Suprapubic skin (tissue), 4 donors: ENCODE measurements at regions not wholly inside any gene's neighbourhood (a gene's known extent, or its start where the extent isn't known, plus 50 kb on each side); places are given as distances from the start of the nearest gene placed in this dataset.

Experiments used
- CTCF ChIP-seq, 2 donors: fragments of 200-600 bp in 1 of 2; fragments of 450-650 bp in 1 of 2; sonication (generic) in 1 of 2; IDR thresholded peaks; one replicate each; pipeline ENCODE4 v1.5.1; 2016 to 2019; ENCODE audit warnings: antibody characterized with exemption in 2 of 2, mild to moderate bottlenecking in 1 of 2, moderate library complexity in 1 of 2
- EP300 ChIP-seq: sonication (generic); formaldehyde crosslinking; IDR thresholded peaks from one replicate; pipeline ENCODE4 v1.6.1; 2017; ENCODE audit warnings: antibody characterized with exemption
- POLR2A ChIP-seq, 2 donors: fragments of 450-650 bp; IDR thresholded peaks; one replicate each; pipeline ENCODE4 v1.6.1; 2017; ENCODE audit warnings: antibody characterized with exemption in 2 of 2, mild to moderate bottlenecking in 2 of 2, moderate library complexity in 2 of 2
- POLR2AphosphoS5 ChIP-seq, 3 donors: sonication (generic); formaldehyde crosslinking; IDR thresholded peaks; one replicate each; pipeline ENCODE4 v1.6.1; 2017; ENCODE audit warnings: antibody characterized with exemption in 3 of 3

- no peak for TF ChIP-seq CTCF (IDR thresholded peaks at IDR 0.05)
- no peak for TF ChIP-seq POLR2A (IDR thresholded peaks at IDR 0.05)
- no peak for TF ChIP-seq EP300
- no peak for TF ChIP-seq POLR2AphosphoS5 (IDR thresholded peaks at IDR 0.05)
Observed at GRCh38 chr7:19248681-19249080, 103.5 kb upstream of the FERD3L start.
